Left colon (tissue), 2 donors: ENCODE measurements at regions not wholly inside any gene's neighbourhood (a gene's known extent, or its start where the extent isn't known, plus 50 kb on each side); places are given as distances from the start of the nearest gene placed in this dataset.
"Not testable (repeated sequence)": the region's sequence is repeated elsewhere in the genome, so short reads cannot be mapped to it uniquely, and the experiment has no call there.

ENCODE experiments used
- ATAC-seq: fragments of 200-7000 bp; cut with Tn5 transposase; one replicate; pipeline ENCODE4 v1.9.1; 2020; ENCODE audit warnings: mild to moderate bottlenecking, moderate library complexity
- DNase-seq, 2 donors: peaks; one replicate each; pipeline ENCODE4 v3.0.0-alpha.2; 2020
- intact Hi-C, 2 donors: fragments of 100-400 bp; cut with DNase I in 1 of 2; cut with micrococcal nuclease in 1 of 2; formaldehyde crosslinking; loops; one replicate each; pipeline versions ENCODE4 v1.11.2 to v1.14.0; 2022; cut with DNase I, micrococcal nuclease
- donor health status: DM: no; HTN: no; CAD: no.
- donor health status: DM: yes; HTN: yes; CAD: no.

DNA sequence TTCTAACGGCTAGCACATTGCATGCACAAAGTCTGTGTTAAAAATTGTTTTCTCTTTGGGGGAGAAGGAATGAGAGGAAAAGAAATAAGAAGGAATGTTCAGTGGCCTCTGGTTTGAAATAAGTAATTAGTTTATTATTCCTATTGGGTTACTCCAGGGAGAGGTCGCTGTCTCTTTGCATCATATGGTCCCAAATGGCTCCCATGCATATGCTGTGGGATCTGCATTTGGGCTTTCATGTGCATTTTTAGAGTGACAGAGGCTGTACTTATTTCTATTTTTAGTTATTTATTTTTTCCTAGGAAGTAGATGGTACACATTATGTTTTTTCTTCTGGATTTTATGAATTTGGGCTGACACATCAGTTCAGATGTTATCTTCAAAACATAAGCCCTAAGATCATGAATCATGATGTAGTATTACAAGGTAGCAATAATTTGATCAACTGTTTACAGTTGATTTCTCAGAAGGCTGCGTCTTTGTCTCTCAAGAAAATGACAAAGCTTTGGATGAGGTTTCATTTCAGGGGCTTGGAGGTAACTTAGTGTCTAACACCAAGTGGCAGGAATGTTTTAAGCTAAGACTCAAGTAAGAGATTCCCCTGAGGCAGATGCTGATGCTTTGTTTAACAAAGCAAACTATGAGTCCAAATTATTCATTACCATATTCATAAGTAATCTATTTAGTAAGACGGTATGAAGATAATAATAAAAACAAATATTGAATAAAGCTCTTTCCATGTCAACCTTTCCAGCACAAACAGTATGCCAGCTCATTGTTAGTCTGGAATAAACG lies 247.7 kb downstream of the NSUN3 start:
- intact Hi-C loops = no loop called here
- DNase-seq (no peak), ATAC-seq (no peak)

DNA sequence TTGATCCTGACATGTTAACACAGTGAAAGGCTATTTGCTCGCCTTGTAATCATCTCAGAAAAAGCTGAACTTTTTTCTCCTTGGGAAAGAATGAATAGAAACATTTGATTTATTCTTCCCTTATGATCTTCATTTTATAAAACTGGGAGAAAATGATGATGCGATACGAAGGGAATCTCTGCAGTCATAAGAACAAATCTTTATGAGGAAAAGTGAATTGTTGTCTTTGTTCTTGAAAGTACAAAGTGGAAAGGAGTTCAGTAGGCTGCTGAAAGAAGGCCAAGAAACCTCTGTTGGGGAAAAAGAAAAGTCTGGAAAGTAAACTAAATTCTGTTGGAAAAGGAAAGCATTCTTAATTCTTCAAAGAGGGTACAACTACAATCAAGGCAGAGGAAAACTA lies 248.8 kb downstream of the NSUN3 start:
- no peak for DNase-seq

DNA sequence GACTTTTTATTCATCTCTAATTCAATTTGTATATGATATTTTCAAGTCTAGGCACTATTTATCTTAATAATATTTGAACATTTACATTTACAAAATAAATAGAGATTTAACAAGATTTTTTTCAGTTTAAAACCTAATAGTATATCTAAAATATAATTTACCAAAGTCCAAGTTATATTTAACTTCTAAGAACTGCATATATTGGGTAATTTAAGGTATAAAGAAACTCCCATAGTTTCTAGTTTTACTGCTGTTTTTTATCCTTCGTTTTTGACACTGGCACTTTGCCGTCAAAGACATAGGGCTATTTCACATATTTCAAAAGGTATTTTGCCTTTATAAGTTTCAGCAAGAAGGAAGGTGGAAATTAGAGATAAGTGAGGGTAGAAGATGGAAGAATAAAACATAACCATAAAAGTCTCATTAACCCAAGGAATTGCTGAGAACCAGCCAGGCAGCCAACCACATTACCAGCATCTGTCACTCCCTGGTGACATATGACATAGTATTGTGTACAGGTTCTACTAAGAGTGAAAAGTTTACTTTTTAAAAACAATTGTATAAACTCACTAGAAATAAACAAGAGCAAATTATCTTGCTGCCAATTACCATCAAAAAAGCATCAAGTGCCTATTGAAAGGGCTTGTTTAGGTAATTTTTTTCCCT lies 251.5 kb downstream of the NSUN3 start:
- peak; percentile 63 for ATAC-seq
- no peak for DNase-seq
- intact Hi-C loops = no loop called here

More for the DNA sequence above, 248.8 kb downstream of the NSUN3 start:
- intact Hi-C loops = no loop called here
- ATAC-seq = no peak

DNA sequence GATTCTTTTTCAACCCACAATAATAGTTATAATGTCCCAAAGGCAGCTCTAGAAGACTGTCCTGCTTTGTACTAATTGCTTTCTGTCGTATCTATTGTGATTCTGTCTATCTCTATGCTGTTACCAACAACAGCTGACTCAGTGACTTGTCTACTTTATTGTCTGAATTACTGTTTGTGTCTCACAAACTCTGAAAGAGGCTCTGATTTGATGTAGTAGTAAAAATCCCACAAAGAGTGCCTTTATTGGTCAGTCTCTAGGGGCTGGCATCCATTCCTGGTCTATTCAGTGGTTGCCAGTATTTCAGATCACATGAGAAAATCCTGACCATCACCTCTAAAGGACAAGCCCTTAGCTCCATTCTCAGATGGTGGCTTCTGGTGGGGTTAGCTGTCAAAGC lies 254.2 kb downstream of the NSUN3 start:
- ATAC-seq (no peak), DNase-seq (no peak)
- intact Hi-C loops = no loop called here

DNA sequence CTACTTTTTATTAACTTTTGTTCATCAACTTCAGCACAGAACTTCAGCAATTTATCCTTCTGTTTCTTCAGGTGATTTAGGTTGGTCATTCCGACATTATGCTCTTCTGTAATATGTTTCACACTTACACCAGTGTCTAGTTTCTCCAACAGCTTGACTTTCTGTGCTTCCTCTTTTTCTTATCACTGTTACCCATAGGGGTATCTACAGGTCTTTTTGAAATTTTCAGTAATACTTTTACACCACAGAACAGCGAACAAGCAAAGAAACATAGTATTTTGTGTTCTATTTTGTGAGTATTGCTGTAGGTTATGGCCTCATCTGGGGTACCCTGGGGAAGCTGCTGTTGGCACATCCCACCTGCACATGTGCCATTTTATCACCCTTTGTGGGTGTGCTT lies 260.7 kb downstream of the NSUN3 start:
- no peak for DNase-seq
- no peak for ATAC-seq

DNA sequence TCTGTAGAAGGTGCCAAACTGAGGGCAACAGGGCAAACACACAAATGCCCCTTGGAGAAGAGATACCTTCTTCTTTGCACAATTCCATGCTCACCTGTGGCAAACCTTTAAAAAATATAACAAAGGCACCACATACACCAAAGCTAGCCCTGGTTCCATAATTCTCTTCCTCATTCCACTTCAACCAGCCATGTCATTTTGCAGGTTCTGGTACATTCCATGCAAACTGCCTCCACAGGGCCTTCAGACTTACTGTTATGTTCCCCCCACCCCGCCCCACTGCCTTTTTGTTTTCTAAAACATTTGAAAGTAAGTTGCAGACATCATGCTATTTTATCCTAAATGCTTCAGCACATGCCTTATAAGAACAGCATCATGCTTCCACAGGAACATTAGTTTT lies 269.0 kb downstream of the NSUN3 start:
- DNase-seq (no peak), ATAC-seq (no peak)
- intact Hi-C loops = no loop called here

More for the DNA sequence above, 260.7 kb downstream of the NSUN3 start:
- intact Hi-C loops = no loop called here

DNA sequence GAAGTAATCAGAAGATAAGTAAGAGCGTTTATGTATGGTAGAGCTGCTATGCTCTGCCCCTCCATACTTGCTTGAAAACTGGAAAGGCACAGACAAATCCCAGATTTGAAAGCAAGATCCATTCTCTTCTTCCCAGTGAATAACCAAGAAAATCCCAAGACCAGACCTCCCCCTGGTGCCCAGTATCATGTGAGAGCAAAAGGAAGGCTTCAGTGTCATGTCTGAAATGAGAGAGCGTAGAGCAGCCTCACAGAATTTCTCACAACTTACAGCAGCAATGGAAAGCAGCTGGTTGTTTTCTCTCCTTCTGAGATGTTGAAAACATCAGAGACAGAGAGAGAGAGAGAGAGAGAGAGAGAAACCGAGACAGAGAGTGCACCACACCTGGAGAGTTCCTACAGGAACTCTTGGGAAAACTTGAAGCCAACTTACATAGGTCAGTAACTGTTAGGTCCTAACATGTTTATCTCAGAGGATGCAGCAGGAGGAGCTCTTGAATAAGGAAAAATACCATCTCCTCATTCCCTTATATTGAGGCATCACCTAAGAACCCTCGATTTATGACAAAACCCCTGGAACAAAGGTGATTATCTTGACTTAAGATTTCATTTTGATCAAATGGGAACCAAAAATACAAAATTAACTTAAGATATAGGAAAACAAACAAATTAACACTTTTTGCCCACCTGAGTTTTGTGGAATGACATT lies 273.3 kb downstream of the NSUN3 start:
- peak in 1 of 2 donors; percentile 10 for DNase-seq
- ATAC-seq = peak; percentile 100
- intact Hi-C loops = no loop called here

DNA sequence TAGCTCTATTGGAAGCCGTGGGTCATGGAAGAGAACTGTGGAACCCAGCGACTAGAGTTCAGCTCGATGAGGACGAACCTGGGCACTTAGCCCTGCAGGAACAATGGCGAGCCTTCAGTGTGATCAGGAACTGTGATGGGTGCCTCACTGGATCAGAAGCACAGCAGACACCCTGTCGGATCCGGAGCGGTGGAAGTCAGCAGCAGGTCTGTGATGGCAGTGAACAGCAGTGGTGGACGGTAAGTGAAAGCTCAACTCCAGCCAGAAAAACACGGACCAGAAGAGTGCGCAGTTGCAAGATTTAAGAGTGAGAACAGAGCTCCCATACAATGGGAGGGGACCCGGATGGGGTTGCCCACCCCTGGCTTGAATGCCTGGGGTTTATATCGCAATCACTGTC lies 282.2 kb downstream of the NSUN3 start:
- DNase-seq (no peak), ATAC-seq (no peak)
- intact Hi-C loops = no loop called here

DNA sequence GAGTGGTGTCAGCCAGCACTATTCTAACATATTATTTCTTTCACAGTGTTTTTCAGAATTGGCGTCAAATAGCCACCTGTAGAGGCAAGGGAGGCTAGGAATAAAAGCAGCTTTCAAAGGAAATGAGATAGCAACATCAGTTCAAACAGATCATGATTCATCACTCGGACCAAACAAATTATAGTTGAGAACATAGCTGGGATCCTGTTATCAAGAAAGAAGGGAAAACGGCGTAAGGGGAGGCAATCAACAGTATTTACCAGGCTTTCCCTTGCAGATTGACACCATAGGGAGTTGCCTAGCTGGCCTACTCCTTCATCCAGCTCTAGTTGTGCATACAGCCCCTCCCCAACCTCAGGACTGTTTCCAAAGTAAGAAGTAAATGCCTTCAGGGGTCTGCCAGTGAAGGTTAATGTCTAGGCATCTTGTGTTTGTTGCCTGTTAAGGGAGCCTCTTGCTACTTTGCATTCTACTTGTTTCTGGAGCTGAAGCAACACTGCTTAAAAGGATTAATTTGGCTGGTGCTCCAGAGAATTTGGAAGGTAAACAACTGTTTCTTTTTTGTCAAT lies 286.5 kb downstream of the NSUN3 start:
- ATAC-seq (no peak), DNase-seq (no peak)
- intact Hi-C loops = no loop called here

DNA sequence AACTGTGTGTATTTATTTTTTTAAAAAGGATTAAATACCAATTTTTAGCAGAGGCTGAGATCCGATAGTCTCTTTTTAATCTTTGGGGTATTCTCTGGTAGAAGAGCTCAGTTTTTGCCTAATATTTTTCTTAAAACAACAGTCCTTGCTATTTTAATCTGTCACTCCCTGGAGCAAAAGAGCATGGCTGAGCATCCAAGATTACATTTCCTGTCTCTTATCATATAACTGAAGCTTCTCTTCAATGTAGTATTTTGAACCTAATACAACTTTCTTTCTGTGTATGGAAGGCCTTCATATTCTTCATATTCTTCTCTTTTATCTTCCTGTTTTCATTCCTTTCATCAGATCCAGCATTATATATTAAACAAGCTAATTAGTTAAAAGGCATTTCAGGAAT lies 293.7 kb downstream of the NSUN3 start:
- DNase-seq = no peak
- intact Hi-C loops = no loop called here
- no peak for ATAC-seq

DNA sequence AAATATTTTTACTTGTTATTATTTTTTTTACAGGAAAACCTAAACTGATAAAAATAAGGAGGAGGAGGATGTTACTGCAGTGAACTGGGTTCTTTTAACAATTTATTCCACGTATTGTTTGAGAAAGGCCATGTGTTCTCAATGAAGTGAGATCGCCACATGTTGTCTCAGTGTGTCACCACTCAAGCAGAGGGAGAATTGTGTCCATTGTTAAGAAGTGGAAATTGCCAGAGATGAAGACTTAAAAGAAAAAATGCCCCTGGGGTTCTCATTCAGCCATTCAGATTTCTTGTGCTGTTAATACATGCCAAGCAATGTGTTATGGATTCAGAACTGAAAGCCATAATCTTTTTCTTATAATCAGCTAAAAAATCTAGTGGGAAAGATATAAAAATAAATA lies 297.1 kb downstream of the NSUN3 start:
- intact Hi-C loops = no loop called here
- DNase-seq (no peak), ATAC-seq (no peak)

DNA sequence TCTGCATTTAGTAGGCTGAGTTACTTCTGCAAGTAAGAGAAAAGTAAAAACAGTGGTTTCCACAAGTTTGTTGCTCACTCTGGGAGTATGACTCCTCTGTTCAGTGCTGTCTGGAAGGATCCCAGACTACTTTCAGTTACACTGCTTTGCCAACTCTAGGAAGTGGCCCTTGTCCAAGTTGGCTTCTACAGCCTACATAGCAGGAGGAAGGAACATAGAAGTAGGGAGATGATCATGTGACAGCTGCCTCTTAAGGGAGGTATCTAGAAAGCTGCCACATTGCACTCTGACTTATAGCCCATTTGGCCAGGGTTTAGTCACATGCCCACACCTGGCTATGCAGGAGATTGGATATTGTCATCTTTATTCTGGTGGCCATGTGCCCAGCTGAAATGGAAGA lies 298.1 kb downstream of the NSUN3 start:
- ATAC-seq (peak; percentile 99), DNase-seq (peak; percentile 47 to 74)
- intact Hi-C loops = no loop called here

DNA sequence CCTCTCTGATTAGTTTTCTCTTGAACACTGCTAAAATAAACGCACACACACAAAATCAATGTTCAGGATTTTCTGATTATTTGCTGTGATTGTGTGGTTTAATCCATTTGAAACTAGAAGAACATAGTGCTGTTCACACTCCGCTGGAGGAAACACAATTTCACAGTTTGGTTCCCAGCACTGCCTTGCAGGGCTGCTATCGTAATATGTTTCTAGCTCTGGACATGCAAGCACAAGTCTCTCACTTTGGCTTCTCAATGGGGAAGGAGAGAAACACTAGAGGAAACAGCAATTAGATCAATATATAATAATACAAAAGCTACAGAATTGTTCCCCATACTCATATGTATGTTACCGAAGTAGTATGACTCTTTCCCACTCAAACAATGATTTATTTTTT lies 299.5 kb downstream of the NSUN3 start:
- ATAC-seq (no peak), DNase-seq (no peak)

DNA sequence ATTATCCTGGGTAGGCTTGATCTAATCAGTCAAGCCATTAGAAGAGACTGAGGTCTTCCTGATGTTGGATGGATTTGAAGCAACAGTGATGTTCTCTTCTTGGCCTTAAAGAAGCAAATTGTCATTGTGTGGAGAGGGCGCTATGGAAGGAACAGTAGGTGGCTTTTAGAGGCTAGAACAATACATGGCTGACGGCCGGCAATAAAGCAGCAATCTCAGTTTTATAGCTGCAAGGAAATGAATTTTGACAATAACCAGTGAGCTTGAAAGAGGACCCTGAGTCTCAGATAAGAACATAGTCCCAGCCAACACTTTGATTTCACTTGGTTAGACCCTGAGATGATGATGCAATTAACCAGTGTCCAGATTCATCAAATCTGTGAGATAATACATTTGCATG lies 302.1 kb downstream of the NSUN3 start:
- intact Hi-C loops = no loop called here
- ATAC-seq (peak; percentile 66), DNase-seq (peak in 1 of 2 donors; percentile 19)

More for the DNA sequence above, 299.5 kb downstream of the NSUN3 start:
- intact Hi-C loops = no loop called here

DNA sequence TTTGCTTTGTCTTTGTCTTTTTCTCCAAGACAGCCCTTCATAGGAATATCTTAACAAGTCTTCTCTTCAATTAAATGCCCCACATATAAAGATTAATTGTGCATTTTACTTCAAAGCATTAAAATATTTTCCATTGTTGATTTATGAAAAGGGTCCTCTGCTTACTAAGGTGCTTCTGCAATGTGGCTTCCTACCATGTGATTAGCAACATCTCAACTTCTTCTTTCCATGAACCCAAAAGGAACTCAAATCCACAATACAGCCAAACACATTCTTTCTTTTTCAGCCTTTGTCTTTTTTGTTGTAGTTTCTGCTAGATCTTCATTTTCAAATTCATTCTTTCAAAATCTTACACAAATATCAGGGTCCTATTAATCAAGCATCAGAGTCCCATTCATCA lies 309.2 kb downstream of the NSUN3 start:
- no peak for ATAC-seq
- intact Hi-C loops = no loop called here

DNA sequence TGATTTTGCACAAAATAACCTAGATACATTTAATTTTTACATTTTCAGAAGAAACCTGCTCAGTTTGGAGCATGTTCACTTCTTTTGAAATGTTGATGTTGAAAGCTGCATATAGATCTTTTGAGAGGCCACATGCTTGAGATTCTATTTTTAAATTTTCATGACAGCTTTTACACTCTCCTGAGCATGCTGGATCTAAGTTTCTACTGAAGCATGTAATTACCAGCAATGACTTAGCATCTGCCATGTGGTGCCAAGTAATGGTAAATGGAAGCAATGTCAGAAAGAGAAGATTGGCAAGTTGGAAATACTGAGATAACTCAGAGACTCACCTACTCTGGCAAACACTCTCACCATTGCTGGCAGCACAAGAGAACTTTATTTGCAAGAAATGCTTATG lies 310.6 kb downstream of the NSUN3 start:
- DNase-seq (no peak), ATAC-seq (no peak)
- intact Hi-C loops = no loop called here

More for the DNA sequence above, 309.2 kb downstream of the NSUN3 start:
- DNase-seq = no peak

DNA sequence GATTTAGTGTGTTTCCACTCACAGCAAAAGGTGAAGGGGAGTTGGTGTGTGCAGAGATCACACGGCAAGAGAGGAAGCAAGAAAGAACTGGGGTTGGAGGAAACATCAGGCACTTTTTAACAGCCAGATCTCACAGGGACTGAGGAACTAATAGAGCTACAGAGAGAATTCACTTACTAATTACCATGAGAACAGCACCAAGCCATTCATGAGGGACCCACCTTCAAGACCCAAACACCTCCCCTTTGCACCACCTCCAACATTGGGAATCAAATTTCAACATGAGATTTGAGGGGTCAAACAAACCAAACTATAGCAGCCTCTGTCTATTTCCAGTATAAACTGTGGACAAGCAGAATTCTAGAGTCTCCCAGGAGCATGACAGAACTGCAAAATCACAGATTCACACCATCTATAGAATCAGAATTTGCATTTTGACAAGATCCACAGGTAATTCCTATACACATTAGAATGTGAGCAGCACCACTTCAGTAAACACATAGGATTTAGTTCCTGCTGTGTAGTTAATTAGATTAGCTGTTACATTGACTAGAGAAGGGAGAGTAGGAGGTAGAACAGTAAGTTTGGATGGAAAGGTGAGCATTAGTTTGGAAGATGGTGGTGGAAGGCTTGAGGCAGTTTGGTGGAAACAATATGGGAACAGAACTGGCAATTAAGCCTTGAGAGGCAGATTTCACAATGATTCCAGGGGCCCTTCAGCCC lies 311.7 kb downstream of the NSUN3 start:
- no peak for DNase-seq
- intact Hi-C loops = no loop called here
- no peak for ATAC-seq

DNA sequence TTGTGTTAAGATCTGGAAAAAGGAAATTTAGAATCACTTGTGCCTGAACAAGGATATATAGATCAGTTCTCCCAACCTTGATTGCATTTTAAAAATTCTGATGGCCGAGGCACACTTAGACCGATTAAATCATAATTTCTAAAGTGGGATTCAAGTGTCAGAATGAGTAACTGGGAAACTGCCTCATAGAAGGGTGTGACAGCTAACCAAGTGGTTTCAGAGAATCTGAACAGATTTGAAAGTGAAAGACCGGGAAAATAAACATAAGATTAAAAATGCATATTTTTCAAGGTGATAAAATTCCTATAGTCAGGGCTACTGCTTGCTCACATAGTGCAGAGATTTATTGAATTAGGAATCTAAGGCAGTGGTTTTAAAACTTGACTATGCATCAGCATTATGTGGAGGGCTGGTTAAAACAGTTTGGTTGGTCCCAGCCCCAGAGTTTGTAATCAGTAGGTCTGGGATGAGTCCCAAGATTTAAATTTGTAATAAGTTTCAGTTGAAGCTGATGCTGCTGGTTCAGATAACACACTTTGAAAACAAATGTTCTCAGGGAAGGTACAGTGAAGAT lies 314.3 kb downstream of the NSUN3 start:
- DNase-seq, intact Hi-C loops, ATAC-seq: not testable (repeated sequence)

DNA sequence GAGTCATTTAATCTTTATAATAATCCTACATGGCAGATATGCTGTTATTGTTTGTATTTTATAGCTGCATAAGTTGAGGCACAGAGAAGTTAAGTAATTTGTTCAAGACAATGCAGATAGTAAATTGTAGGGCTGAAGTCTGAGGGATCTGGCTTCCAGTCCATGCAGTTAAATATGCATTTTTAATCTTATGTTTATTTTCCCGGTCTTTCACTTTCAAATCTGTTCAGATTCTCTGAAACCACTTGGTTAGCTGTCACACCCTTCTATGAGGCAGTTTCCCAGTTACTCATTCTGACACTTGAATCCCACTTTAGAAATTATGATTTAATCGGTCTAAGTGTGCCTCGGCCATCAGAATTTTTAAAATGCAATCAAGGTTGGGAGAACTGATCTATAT lies 315.0 kb downstream of the NSUN3 start:
- ATAC-seq = peak; percentile 16
- intact Hi-C loops, DNase-seq: not testable (repeated sequence)
